ENCODE measurements at regions not wholly inside any gene's neighbourhood (a gene's known extent, or its start where the extent isn't known, plus 50 kb on each side); places are given as distances from the start of the nearest gene placed in this dataset.
A peak's percentile ranks its signal among the peaks of the same experiment; 100 is the strongest.

DNA sequence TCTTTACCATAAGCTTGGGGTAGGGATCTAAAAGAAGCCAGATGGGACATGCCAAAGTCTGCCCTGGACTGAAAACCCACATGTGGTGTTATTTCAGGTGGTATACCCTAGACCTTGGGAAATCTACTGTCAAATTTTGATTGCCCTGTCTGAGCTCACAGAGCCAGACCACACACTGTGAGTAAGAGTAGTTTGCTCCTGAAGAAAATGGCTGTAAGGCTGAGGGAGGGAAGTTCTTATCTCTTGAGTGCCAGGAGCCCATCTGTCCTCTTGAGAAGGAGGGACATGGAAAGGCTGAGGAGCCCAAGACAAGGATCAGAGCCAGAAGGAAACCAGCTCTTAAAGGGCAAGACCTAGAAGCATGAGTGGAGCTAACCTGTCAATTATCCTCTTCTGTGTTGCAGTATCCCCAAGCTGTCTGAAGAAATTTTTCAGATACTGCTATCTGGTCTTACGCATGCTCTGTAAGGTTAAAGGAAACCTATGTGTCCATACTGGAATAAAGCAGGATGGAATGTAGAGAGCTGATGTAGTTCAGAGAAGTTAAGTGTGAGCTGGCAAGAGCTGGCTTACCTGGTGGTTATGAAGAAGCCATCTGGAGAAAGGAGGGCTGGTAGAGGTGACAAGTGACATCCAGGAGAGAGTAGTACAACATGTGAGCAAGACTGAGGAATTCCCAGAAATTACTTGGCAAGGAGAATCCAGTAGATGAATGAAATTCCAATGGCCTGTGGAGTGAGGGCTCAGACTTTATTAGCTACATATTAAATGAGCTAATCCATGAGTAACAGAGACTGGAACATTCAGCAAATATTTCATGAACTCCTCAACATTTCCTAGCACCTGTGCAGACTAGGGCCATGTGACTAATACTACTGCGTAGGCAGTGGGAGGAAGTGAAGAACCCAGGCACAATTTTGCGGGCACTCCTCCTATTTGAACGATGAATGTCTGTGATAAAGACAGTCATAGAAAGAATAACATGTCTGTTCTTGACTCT is 389.1 kb upstream of the KIF2A start:
- ChIA-PET POLR2A (no interaction called here), CTCF (no interaction called here)
- no peak for TF ChIP-seq CTBP1 (IDR thresholded peaks at IDR 0.05; ENCODE audit: borderline replicate concordance)
- TF ChIP-seq HDGF (IDR thresholded peaks at IDR 0.05; ENCODE audit: borderline replicate concordance) = no peak
- TF ChIP-seq L3MBTL2 (conservative IDR thresholded peaks at IDR 0.05) = no peak
- no peak for TF ChIP-seq LEF1 (IDR thresholded peaks at IDR 0.05; ENCODE audit: borderline replicate concordance)
- TF ChIP-seq NFRKB (IDR thresholded peaks at IDR 0.05) = no peak
- TF ChIP-seq SP1 (IDR thresholded peaks at IDR 0.05) = no peak
- DNase-seq (ENCODE audit: extremely low spot score) = no peak

DNA sequence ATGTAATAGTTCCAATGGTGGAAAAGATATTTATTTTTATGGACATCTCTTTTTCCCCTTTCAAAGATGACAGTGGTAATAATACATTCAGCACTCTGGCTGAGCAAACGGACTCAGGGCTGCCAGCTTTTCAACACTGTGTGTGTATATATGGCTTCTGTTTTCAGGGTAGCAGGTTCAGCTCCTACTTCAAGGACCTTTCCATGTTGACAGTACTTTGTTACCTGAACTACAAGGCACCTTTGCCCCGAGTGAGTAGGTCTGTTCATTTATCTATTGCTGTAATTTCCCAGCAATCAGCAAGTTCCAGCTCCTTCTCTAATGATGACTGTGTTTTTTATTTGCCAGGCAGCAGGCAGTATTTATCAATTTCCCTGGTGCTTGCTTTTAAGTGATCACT is 387.4 kb upstream of the KIF2A start:
- ChIA-PET CTCF (no interaction called here), POLR2A (no interaction called here)
- DNase-seq (ENCODE audit: extremely low spot score) = no peak
- TF ChIP-seq NFRKB (IDR thresholded peaks at IDR 0.05) (no peak), SP1 (IDR thresholded peaks at IDR 0.05) (no peak), FOXA1 (IDR thresholded peaks at IDR 0.05) (no peak), FOXK2 (IDR thresholded peaks at IDR 0.05) (no peak), FOXM1 (IDR thresholded peaks at IDR 0.05; ENCODE audit: borderline replicate concordance) (no peak), ELF4 (IDR thresholded peaks at IDR 0.05) (no peak), ZNF384 (IDR thresholded peaks at IDR 0.05) (no peak), CTBP1 (IDR thresholded peaks at IDR 0.05; ENCODE audit: borderline replicate concordance) (no peak), HDGF (IDR thresholded peaks at IDR 0.05; ENCODE audit: borderline replicate concordance) (no peak), L3MBTL2 (conservative IDR thresholded peaks at IDR 0.05) (no peak), TARDBP (IDR thresholded peaks at IDR 0.05) (no peak), BHLHE40 (IDR thresholded peaks at IDR 0.05; ENCODE audit: borderline replicate concordance) (no peak), SUZ12 (IDR thresholded peaks at IDR 0.05) (no peak), ARNT (IDR thresholded peaks at IDR 0.05) (no peak), LEF1 (IDR thresholded peaks at IDR 0.05; ENCODE audit: borderline replicate concordance) (no peak)
- TF ChIP-seq, protein P1, sequence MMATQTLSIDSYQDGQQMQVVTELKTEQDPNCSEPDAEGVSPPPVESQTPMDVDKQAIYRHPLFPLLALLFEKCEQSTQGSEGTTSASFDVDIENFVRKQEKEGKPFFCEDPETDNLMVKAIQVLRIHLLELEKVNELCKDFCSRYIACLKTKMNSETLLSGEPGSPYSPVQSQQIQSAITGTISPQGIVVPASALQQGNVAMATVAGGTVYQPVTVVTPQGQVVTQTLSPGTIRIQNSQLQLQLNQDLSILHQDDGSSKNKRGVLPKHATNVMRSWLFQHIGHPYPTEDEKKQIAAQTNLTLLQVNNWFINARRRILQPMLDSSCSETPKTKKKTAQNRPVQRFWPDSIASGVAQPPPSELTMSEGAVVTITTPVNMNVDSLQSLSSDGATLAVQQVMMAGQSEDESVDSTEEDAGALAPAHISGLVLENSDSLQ (IDR thresholded peaks at IDR 0.05) = no peak

DNA sequence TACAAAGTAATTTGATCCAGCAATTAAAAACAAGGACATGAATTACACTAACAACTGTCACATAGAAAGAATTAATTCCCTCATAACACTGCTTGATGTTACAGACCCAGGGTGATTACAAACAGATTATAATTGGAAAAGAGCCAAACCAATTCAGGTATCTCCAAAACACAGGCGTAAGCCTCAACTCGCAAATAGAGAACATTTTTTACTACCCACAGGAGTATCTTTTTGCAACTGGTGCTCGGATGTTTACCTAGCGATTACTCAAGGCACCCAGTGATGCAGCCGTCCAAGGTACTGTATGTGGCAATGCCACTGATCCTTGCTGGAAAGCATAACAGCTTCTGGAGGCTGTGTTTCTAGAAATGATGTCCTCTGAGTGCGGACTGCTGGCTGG is 386.1 kb upstream of the KIF2A start:
- peak; percentile 11 for DNase-seq (ENCODE audit: extremely low spot score)
- POLR2A ChIA-PET = no interaction called here
- CTCF ChIA-PET = no interaction called here
- no peak for TF ChIP-seq ARNT (IDR thresholded peaks at IDR 0.05)
- TF ChIP-seq TARDBP (IDR thresholded peaks at IDR 0.05) = no peak
- TF ChIP-seq FOXA1 (IDR thresholded peaks at IDR 0.05) = no peak
- TF ChIP-seq FOXM1 (IDR thresholded peaks at IDR 0.05; ENCODE audit: borderline replicate concordance) = no peak
- no peak for TF ChIP-seq CTBP1 (IDR thresholded peaks at IDR 0.05; ENCODE audit: borderline replicate concordance)
- no peak for TF ChIP-seq ELF4 (IDR thresholded peaks at IDR 0.05)
- no peak for TF ChIP-seq SUZ12 (IDR thresholded peaks at IDR 0.05)
- TF ChIP-seq FOXK2 (IDR thresholded peaks at IDR 0.05) = no peak
- no peak for TF ChIP-seq ZNF384 (IDR thresholded peaks at IDR 0.05)
- TF ChIP-seq NFRKB (IDR thresholded peaks at IDR 0.05) = no peak
- no peak for TF ChIP-seq BHLHE40 (IDR thresholded peaks at IDR 0.05; ENCODE audit: borderline replicate concordance)
- TF ChIP-seq SP1 (IDR thresholded peaks at IDR 0.05) = no peak
- TF ChIP-seq L3MBTL2 (conservative IDR thresholded peaks at IDR 0.05) = no peak
- TF ChIP-seq, protein P1 (IDR thresholded peaks at IDR 0.05) = no peak
- no peak for TF ChIP-seq HDGF (IDR thresholded peaks at IDR 0.05; ENCODE audit: borderline replicate concordance)

DNA sequence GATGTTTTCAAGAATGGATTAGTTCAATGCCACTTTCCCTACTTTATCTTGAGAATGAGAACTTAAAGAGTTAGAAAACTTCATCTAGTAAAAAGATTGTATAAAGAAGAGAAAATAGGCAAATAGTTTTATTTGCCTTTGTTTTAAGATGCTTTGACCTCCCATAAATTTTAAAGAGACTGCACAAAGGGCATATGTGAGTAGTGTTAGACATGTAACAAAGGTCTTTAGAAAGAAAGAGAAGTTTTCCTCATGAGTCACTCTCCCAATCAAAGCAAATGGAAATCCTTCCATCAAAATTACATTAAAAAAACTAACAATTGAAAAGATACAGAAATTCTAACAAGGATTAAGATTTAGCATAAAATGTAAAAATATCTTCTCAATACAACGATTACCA is 381.8 kb upstream of the KIF2A start:
- ChIA-PET POLR2A (no interaction called here), CTCF (no interaction called here)
- DNase-seq (ENCODE audit: extremely low spot score) = no peak
- TF ChIP-seq FOXM1 (IDR thresholded peaks at IDR 0.05; ENCODE audit: borderline replicate concordance) (no peak), SP1 (IDR thresholded peaks at IDR 0.05) (no peak), SUZ12 (IDR thresholded peaks at IDR 0.05) (no peak), ARNT (IDR thresholded peaks at IDR 0.05) (no peak), BHLHE40 (IDR thresholded peaks at IDR 0.05; ENCODE audit: borderline replicate concordance) (no peak), L3MBTL2 (conservative IDR thresholded peaks at IDR 0.05) (no peak), TARDBP (IDR thresholded peaks at IDR 0.05) (no peak), CTBP1 (IDR thresholded peaks at IDR 0.05; ENCODE audit: borderline replicate concordance) (no peak), ELF4 (IDR thresholded peaks at IDR 0.05) (no peak), ZNF384 (IDR thresholded peaks at IDR 0.05) (no peak), LEF1 (IDR thresholded peaks at IDR 0.05; ENCODE audit: borderline replicate concordance) (no peak), FOXK2 (IDR thresholded peaks at IDR 0.05) (no peak), NFRKB (IDR thresholded peaks at IDR 0.05) (no peak), FOXA1 (IDR thresholded peaks at IDR 0.05) (no peak), HDGF (IDR thresholded peaks at IDR 0.05; ENCODE audit: borderline replicate concordance) (no peak)
- TF ChIP-seq, protein P1 (IDR thresholded peaks at IDR 0.05) = no peak

DNA sequence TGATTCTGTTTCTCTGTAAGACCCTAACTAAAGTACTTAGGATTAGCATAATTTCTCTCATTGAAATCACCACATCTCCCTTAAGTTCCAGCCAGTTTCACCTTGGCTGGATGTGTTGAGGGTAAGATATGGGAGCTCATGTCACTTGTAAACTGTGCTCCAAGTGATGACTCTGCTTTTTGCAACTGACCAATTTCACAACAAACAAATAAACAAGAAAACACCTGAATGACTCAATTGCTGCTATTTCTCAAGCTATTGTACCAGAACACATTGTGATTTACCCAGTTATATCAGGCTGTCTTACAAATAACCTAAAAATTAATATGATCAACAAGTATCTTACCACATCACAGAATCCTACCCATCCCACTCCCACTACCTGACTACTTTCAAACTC is 379.1 kb upstream of the KIF2A start:
- ChIA-PET POLR2A (no interaction called here), CTCF (no interaction called here)
- TF ChIP-seq CTBP1 (IDR thresholded peaks at IDR 0.05; ENCODE audit: borderline replicate concordance) = no peak
- TF ChIP-seq HDGF (IDR thresholded peaks at IDR 0.05; ENCODE audit: borderline replicate concordance) = no peak
- TF ChIP-seq NFRKB (IDR thresholded peaks at IDR 0.05) = no peak
- no peak for TF ChIP-seq LEF1 (IDR thresholded peaks at IDR 0.05; ENCODE audit: borderline replicate concordance)
- TF ChIP-seq, protein P1 (IDR thresholded peaks at IDR 0.05) = no peak
- no peak for TF ChIP-seq ELF4 (IDR thresholded peaks at IDR 0.05)
- no peak for TF ChIP-seq FOXK2 (IDR thresholded peaks at IDR 0.05)
- no peak for TF ChIP-seq SP1 (IDR thresholded peaks at IDR 0.05)
- no peak for TF ChIP-seq ZNF384 (IDR thresholded peaks at IDR 0.05)
- no peak for TF ChIP-seq L3MBTL2 (conservative IDR thresholded peaks at IDR 0.05)
- no peak for DNase-seq (ENCODE audit: extremely low spot score)
